ENCODE measurements at regions not wholly inside any gene's neighbourhood (a gene's known extent, or its start where the extent isn't known, plus 50 kb on each side); places are given as distances from the start of the nearest gene placed in this dataset.

DNA sequence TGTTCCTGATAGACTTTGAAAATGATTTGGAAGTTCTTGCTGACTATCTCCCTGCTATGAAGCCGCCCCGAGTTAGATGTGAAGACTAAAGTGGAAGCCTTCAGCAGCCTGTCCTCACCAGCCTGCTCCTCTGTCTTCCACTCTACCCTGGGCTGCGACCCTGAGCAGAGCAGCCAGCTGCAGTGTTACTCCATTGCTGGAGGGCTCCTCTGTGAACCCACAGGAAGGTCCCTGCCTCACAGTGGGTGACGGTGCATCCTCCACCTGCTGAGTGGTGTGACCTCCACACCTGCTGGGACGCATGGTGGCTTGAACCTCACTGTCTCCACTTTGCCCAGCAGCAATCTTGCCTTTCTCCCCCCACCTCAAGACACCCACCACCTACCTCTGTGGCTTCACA is 116.4 kb downstream of the IRS2 start:
- no peak for DNase-seq

DNA sequence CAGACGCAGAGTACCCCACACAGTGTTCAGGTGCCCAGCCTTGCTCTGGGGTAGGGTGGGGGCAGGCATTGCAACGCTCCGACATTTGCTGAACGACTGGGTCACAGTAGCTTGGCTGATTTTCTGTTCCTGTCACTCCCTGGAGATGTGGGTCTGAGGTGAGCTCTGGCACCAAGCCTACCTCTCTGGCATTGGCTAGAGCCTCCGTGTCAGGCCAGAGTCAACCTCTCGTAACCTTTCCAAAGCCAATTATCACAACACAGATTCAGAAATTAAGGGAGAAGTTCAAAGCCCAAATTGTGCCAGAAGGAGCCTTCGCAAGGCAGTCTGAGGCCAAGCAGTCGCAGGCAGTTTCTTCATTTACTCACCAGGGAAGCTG is 117.2 kb downstream of the IRS2 start:
- no peak for DNase-seq

DNA sequence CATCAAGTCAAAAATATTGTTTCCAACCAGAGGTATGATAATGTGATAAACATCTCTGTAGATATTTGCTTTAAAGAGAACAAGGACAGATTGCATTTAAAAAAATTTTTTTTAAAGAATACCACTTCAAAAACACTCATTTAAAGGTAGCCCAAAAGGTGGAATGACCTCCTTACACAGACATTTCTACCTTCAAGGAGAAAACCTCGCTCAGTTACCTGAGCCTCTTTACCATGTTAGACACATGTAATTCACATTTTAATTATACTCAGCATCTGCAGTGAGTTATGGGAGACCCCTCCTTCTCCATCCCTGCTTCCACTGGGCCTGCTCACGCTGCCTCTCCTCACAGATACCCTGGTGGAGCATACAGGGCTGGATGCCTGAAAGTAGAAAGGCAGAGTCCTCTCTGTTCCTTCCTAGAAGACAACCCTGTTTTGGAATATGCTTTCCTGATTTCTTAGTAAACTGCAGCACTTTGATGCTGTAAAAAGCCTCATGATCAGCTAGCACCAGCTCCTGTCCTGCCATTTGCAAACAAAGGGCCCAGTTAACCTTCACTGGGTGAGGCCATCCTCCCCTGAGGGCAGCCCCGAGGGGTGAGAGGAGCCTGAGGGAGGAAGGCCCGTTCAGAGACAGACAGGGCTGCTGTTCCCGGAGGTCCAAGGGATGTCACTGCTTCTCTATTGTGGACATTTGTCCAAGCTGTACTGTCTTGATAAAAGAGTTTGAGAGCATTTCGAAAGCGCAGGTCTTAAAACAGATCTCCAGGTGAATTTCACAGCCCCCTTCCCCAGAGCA is 117.8 kb downstream of the IRS2 start:
- no peak for DNase-seq

DNA sequence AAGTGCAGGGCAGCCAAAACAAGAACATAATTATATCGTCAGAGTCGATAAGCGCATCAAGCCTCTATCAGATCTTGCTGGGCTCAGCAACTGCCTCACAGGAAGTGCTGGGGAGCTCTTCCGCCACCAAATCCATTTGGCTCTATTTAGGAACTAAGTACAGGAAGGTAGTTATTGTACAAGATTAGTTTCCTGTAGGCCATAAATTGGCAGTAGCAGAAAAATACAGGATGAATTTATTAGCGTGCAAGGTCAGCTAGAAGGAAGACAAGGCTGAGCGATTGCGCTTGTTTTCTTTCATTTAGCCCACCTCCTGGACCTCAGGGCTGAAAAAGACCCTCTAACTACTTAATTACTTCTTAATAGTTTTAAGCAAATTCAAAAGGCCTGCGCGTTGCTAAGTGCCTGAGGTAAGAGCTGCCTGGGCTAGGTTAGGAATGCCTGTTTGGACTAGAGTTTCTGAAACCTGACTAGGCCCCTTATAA is 118.5 kb downstream of the IRS2 start:
- no peak for DNase-seq

DNA sequence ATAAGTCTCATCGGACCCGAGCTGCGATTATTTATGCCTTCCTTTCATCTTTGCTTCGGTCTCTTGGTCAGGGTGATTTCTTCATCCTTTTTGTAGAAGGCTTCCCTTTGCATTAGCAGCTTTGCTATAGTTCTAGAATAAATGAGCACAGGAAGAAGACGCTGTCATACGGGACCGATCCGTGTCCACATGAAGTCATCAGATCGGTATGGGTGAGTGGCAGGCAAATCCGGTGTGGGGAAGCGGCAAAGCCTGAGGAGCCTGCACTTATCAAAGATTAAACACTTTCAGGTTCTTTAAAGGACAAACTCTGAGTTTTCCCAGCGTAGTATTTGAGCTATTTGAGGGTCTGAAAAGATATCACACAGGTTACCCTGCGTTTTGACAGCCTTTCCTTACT is 119.3 kb downstream of the IRS2 start:
- no peak for DNase-seq

DNA sequence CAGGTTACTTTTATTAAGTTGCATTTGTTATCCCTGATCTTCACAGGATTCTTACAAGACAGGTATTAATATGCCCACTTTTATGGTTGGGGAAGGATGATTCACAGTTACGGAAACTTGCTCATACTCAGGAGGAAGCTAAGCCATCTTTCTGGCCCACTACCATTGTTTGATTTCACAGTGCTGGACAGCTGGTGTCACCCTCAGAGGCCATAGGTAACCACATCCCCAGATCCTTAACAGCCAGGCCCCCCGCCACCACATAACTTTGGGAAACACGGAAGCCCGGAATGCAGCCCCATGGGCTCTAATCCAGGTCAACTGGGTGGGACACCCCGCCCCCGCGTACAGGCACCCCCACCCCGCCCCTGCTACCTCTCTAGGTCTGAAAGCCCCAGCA is 119.7 kb downstream of the IRS2 start:
- DNase-seq, result no peak

DNA sequence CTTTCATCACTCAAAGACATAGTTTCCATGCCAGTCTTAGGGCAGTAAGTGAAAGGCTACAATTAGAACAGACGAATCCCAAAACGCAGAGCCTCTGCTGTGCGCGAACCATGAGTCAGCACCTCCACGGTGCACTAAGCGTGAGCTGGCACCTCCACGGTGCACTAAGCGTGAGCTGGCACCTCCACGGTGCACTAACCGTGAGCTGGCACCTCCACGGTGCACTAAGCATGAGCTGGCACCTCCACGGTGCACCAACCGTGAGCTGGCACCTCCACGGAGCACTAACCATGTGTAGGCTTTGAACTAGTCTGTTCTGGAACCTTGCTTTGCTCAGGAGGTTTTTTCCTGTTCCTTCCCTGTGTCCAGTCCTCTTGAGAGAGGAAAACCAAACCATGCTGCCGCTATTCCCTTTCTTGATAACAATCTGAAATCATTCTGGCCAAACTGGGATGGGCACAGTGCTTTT is 120.6 kb downstream of the IRS2 start:
- DNase-seq, result no peak

DNA sequence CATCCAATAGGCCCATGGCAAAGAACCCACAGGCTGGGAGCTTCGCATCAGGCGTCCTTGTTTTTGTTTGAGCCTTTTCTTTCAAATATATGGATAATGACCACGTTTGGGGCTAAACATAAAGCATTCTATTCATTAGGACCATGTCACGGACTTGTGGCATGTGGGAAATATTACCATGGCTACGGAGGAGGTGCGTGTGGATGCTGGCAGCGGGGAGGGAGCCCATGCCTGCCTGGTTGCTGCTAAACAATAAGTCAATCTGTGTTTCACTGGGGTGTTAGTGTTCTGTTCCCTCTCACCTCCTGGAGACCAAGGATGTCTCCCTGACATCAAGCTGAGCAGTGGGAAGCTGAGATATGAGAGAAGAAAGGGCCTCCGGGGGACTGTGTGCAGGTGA is 121.1 kb downstream of the IRS2 start:
- no peak for DNase-seq

DNA sequence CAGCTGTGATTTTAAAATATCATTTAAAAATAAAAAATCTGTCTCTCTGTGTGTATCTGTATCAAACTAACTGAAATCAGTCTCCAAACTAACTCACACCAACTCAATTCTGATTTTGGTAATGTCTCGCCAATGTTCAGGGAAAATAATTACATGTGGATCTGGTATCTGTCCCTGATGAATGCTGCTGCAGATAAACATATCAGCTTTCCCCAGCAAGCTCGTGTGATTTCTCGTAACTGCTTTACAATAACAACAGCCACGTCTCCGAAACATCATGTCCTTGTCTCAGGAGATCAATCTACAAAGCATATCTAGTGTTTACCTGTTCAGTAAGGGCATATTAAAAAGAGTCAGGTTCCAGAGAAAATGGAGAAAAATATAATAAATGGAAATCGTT is 129.0 kb downstream of the IRS2 start:
- no peak for DNase-seq

DNA sequence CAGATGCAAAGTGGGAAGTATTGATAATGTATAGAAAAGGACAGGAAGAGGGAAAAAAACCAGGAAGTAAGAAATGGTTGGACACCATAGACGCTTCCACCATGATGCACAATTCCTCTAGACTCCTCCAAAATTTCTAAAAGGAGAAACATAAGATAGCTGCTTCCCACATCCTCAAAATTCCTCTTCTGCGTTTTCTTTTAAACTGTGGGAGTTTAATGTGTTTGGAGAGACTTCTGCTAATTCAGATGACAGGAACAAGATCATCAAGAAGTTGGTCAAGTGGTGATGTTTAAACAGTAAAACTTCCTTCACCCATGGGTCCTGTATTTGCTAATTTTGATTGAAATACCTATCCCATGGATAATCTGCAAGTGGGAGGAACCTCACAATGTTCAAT is 130.2 kb downstream of the IRS2 start:
- no peak for DNase-seq

DNA sequence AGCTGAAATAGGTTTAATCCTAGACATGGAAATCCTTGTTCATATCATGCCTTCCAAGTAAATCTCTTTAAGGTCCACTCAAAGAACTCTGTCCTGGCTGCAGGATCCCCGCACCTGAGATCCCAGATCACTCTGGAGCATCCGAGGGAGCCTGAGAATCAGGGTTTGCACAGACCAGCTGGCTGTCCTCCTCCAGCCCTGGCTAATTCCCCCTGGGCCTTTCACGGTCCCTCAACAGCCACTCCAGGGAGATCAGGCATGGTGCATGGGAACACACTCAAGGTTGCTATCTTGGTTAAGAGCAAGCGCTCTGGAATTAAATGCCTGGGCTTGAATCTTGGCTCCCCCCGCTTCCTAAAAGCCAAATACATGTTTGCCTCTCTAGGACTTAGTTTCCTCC is 130.8 kb downstream of the IRS2 start:
- DNase-seq, result no peak

DNA sequence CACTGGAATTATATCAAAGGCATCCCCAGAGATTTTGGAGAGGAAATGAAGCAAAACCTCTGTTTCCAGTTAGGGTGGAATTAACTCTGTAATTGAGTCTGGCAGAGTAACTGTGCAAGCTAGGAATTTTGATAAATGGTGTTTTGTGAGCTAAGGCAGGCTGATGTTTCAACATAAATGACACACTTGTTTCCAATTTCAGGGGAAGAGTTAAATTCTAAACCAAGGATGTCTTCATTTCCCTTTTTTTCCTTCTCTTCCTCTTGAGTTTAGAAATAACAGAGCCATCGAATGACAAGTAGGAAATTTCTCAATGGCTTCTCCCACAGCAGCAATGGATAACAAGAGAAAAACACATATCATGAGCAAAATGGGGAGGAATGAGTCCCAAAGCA is 131.2 kb downstream of the IRS2 start:
- DNase-seq, result no peak

DNA sequence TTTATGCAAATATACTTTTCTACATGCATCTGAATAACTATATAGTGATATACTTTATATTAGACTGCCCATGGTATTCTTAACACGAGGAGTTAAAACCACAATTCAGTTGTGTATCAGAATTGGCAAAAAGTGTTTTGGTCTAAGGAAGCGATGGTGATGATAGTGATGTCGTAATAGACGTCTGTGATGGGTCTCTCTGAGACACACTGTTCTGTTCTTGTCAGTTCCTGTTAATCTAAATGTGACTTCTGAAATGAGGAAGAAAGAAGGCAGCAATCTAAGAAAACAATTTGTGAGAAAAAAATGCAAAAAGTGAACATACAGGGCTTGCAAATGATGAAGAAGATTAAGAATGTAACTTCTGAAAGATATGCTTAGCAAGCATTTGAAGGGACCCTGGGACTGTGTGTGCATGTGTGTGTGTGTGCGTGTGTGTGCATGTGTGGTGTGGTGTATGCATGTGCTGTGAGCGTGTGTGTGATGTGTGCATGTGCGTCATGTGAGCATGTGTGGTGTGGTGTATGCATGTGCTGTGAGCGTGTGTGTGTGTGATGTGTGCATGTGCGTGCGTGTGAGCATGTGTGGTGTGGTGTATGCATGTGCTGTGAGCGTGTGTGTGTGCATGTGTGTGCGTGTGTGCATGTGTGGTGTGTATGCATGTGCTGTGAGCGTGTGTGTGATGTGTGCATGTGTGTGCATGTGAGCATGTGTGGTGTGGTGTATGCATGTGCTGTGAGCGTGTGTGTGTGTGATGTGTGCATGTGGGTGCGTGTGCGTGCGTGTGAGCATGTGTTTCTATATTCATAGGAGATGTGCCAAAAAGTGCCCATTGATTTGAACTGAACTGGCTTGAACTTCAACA is 131.8 kb downstream of the IRS2 start:
- peak; percentile 6 to 27 for DNase-seq

DNA sequence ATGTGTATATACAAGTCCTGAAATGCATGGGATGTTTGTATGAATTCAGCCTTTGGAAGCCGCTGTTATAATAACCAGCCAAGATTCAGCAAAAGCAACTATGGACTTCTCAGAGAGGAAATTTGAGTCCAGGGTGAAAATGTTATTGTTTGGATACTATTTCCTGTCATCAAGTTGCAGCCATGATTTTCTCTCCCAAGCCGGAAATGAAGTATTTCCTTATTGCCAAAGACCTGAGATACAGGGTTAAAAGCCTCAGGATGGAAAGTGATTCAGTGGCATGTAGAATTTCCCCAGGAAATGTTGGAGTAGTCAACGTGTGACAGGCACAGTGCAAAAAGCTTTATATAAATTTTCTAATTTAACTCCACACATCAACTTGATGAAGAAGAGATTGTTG is 133.9 kb downstream of the IRS2 start:
- no peak for DNase-seq

DNA sequence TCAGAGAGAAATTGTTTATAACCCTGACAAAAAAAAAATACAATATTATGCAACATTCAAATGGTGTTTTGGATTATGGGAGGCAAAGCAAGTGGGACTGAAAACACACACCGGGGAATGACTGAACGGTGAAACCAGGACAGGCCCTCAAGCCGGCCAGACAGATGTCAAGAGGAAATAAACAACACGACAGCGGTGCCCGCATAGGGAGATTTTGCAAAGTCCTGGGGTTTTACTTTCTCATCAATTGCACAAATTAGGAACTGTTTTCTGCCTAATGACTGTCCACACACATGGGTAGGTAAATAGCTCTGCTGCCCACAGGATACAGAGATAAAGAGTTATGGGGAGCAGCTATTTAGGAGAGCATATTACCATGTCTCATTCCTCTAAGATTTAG is 134.5 kb downstream of the IRS2 start:
- peak in 1 of 2 donors; percentile 17 for DNase-seq

DNA sequence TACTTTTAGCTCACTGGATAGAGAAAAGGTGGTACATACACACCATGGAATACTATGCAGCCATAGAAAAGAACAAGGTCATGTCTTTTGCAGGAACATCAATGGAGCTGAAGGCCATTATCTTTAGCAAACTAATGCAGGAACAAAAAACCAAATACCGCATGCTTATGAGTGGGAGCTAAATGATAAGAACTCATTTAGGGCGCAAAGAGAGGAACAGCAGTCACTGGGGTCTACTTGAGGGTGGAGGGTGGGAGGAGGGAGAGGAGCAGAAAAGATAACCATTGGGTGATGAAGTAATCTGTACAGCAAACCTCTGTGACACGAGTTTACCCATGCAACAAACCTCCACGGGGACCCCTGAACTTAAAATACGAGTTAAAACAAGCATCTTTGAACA is 135.1 kb downstream of the IRS2 start:
- DNase-seq, result no peak

DNA sequence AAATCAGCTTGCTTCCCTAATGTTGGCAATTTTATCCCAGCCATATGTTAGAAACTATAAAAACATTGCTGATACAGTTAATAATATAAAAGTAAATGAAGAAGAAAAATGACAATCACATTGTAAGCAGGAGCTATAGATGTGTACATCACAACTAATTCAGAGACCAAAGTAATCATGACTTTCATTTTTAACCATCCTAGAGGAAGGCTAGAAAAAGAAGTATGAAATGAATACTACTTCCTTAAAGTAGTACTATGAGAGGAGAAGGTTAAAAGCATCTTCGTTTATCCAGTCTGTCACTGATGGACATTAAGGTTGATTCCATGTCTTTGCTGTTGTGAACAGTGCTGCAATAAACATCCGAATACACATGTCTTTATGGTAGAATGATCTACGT is 135.5 kb downstream of the IRS2 start:
- DNase-seq, result no peak

DNA sequence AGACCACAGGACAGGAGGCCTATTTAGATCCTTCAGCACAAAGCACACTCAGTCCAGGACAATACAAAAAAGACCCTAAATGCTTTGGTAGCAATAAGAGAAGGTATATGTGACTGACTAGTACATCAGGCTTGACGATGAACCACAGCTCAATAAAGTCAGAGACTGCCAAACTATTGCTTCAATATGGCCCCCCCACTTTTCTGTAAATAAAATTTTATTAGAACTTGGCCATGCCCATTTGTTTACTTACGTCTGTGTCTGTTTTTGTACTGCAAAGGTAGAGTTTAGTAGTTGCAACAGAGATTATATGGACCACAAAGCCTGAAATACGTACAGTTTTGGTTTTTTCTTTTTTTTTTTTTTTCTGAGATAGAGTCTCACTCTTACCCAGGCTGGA is 136.7 kb downstream of the IRS2 start:
- no peak for DNase-seq

DNA sequence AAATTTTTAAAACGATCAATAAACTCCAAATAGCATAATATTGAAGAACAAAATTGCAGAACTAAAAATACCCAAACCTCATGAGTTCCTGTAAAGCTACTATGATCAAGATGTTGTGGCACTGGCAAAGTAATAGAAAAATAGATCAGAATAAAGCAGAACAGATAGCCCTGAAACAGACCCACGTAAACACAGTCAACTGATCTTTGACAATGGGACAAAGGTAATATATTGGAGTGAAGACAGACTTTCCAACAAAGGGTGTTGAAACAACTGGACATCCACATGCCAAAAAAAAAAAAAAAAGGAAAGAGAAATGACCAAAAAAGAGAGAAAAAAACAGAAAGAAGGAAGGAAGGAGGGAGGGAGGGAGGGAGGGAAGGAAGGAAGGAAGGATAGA is 138.7 kb downstream of the IRS2 start:
- DNase-seq, result no peak

DNA sequence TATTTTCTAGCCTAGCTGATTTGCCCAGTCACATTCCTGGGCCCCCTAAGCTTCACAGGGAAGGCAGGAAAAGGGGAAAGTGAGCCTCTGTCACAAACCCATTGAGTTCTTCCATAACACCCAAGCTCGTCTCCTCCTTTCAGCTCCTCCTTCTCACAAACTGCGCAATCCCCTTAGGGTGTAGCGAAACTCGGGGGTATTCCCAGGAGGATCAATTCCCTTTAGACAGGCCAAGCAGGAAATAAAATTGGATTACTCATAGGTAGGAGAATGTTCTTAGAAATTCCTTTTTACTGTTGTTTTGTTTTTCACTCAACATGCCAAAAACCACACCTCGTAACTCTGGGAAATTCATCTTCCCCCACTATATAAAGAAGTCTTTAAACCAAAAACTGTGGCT is 139.3 kb downstream of the IRS2 start:
- DNase-seq, result no peak

DNA sequence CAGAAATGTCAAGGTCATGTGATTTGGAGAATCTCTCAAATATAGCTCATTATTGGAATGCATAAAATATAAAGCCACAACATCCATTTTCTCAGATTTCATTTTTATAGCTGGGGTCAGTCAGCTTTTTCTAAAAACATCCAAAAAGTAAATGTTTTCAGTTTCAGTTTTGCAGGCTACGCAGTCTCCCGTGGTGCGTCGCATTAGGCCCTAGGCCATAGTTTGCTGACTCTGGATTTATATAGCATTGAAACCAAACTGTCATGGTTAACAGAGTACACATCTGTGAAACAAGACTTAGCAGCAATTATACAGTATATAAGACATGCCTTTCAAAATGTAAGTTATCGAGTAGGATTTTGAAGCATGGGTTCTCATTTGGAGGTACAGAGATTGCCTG is 140.0 kb downstream of the IRS2 start:
- no peak for DNase-seq

DNA sequence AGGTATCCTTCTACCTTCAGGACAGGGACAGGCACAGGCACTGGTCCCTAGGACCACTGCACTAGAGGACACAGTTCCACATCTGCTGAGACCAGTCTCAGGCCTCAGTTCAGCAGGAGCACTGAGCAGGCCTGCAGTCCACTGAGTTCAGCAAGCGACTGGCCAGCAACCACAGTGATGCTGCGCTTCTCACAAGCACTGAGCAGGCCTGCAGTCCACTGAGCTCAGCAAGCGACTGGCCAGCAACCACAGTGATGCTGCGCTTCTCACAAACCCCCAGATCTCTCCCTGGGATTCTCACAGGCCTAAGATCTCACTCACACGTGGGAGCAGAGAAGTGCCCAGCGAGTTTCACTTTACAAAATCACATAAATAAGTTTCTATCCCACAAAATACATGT is 140.6 kb downstream of the IRS2 start:
- no peak for DNase-seq

DNA sequence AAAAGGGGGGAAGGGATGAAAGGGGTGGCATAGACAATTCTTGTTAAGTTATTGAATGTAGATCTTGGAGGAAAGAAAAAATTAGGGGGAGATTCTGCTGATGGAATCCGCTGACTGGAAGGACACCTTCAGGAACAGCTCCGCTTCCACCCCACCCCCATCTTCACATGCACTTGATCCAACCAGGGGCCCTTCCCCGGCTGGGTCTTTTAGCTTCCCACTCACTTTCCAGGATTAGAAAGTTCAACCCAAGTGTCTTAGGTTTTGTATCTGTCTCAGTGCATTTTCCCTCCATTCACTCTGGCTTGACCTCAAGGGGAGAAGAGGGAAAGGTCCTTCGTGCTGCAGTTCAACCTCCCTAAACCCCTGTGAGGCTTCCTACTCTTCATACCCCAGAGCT is 141.4 kb downstream of the IRS2 start:
- DNase-seq, result no peak

DNA sequence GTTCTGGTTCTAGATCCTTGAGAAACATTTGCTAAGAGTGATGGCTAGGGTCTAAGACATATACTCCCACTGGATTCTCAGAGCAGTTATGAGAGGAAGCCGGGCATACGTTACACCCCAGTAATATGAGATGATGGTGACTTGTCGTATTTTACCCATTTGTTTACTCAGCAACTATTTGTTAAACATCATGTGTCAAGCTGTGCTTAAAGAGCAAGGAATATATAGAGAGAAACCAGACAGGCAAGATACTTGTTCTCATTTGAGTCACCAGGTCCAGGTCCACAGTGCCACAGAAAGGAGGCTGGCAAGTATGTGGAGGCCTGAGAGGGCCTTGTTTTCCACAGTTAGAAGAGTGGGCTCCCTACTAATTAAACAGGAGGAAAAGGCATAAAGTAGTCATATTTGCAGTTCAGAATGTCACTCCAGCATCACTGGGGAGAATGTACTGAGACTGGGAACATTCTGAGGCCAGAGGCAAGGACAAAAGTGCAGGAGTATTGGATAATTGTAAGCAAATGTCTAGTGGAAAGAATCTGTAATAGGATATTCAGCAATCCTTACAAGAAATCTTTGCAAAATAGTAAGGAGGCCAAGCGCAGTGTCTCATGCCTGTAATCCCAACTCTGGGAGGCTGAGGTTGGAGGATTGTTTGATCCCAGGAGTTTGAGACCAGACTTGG is 142.2 kb downstream of the IRS2 start:
- no peak for DNase-seq
